K562 (cell line): ENCODE measurements at regions not wholly inside any gene's neighbourhood (a gene's known extent, or its start where the extent isn't known, plus 50 kb on each side); places are given as distances from the start of the nearest gene placed in this dataset.

Experiments
- CAMTA2 ChIP-seq: fragments of 250-450 bp; sonication (Bioruptor Pico); conservative IDR thresholded peaks from 2 replicates; pipeline ENCODE4 v1.5.1; 2022
- CTCF ChIP-seq, 3 experiments: IDR thresholded peaks in 2 of 3; conservative IDR thresholded peaks in 1 of 3; 2 replicates each; pipeline ENCODE4 v1.5.1; 2011 to 2012; ENCODE audit warnings: low read length in 3 of 3, mild to moderate bottlenecking in 3 of 3, control low read depth in 2 of 3, improper control_type of control experiment in 1 of 3, inconsistent platforms in 1 of 3, low read depth in 1 of 3, mixed read lengths in 1 of 3, moderate library complexity in 1 of 3; ENCODE audit not compliant: insufficient read depth in 2 of 3
- GABPB1 ChIP-seq: sonication (generic); formaldehyde crosslinking; IDR thresholded peaks from 2 replicates; pipeline ENCODE4 v1.8.0; 2022; ENCODE audit warnings: mild to moderate bottlenecking, missing genetic modification reagents
- POLR2A ChIP-seq: fragments of 450-650 bp; conservative IDR thresholded peaks from 2 replicates; pipeline ENCODE4 v1.6.1; 2016
- RB1 ChIP-seq: fragments of 450-650 bp; IDR thresholded peaks from 2 replicates; pipeline ENCODE4 v1.6.1; 2017; ENCODE audit warnings: low read depth, mild to moderate bottlenecking
- SIX5 ChIP-seq, 2 experiments: IDR thresholded peaks; 2 replicates each; pipeline ENCODE4 v1.6.1; 2011; ENCODE audit warnings: low read length in 2 of 2, borderline replicate concordance in 1 of 2, low read depth in 1 of 2, mild to moderate bottlenecking in 1 of 2, moderate library complexity in 1 of 2; ENCODE audit not compliant: insufficient read depth in 1 of 2
- TARDBP ChIP-seq: fragments of 450-650 bp; IDR thresholded peaks from 2 replicates; pipeline ENCODE4 v1.6.1; 2016
- TEAD4 ChIP-seq, 2 experiments: sonication (generic) in 1 of 2; formaldehyde crosslinking in 1 of 2; IDR thresholded peaks; 2 replicates each; pipeline versions ENCODE4 v1.6.1 to v1.8.0; 2012 to 2022; ENCODE audit warnings: borderline replicate concordance in 1 of 2, inconsistent platforms in 1 of 2, low read length in 1 of 2, mild to moderate bottlenecking in 1 of 2, missing genetic modification reagents in 1 of 2
- ZFP36 ChIP-seq: fragments of 150-350 bp; IDR thresholded peaks from 2 replicates; pipeline ENCODE4 v1.6.1; 2018; ENCODE audit warnings: low read length, low read depth; ENCODE audit not compliant: partially characterized antibody
- ZNF395 ChIP-seq: fragments of 200-800 bp; sonication (Bioruptor generic); IDR thresholded peaks from 2 replicates; pipeline ENCODE4 v1.6.1; 2017; ENCODE audit warnings: missing genetic modification characterization, missing compliant biosample characterization

GRCh38 chr7:47132471-47132870 is 449.4 kb downstream of the TNS3 start:
- TF ChIP-seq SIX5 (IDR thresholded peaks at IDR 0.05; ENCODE audit: borderline replicate concordance in 1 of 2, insufficient read depth in 1 of 2, low read depth in 1 of 2, low read length in 2 of 2) (no peak), CTCF (IDR thresholded peaks at IDR 0.05 in 2 of 3, conservative IDR thresholded peaks at IDR 0.05 in 1 of 3; ENCODE audit: insufficient read depth in 2 of 3, low read depth in 1 of 3, low read length in 3 of 3) (no peak), TEAD4 (IDR thresholded peaks at IDR 0.05; ENCODE audit: low read length) (no peak), TEAD4 (CRISPR knock-in tag; IDR thresholded peaks at IDR 0.05; ENCODE audit: borderline replicate concordance) (no peak), RB1 (no peak), ZFP36 (no peak), POLR2A (no peak), ZNF395 (CRISPR knock-in tag) (no peak), TARDBP (no peak), GABPB1 (CRISPR knock-in tag) (no peak), CAMTA2 (CRISPR knock-in tag) (no peak)
